ENCODE measurements at regions not wholly inside any gene's neighbourhood (a gene's known extent, or its start where the extent isn't known, plus 50 kb on each side); places are given as distances from the start of the nearest gene placed in this dataset.

DNA sequence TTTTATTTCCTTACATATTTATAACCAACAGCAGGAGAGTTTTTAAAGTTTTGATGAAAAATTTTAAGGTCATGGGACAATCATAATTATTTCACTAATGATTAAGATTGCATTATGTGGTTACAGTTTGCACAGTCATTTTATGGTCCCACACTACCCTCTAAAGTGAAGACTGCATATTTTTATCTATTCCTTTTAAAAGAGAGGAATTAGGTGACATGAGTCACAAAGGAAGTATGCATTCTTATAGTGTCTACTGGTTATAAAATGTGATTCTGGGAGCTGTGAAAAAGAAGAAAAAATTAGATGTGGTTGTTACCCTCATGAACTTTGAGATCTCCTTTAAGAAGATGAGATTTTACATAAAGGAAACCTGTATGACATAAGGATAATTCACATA lies 87.9 kb upstream of the GRIA1 start:
- Histone ChIP-seq H3K4me2 (ENCODE audit: control insufficient read depth, extremely low read depth, insufficient read depth, low read depth, low read length) (no peak overlapping the region), H3K4me1 (ENCODE audit: control insufficient read depth, extremely low read depth, insufficient read depth, low read length) (peaks cover 2% of the 10 kb centered on the region)
- no peak for FAIRE-seq

DNA sequence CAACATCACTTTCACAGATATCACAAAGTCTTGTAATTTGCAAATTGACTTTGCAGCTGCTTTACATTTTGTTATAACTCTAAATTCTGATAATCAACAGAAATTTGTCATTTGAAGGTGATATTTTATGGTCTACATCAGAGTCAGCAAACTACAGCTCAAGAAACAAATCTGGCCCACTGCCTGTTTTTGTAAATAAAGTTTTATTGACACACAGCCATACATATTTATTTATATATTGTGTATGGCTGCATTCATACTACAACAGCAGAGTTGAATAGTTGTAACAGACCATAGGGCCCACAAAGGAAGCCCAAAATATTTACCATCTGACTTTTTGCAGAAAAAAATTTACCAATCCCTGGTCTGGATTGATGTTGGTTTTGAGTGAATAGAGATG lies 87.0 kb upstream of the GRIA1 start:
- H3K27me3 ChIP-seq (ENCODE audit: control insufficient read depth, extremely low read depth, insufficient read depth, low read length), result no peaks in the 10 kb centered on the region
- no peaks in the 10 kb centered on the region for H3K9me1 ChIP-seq (ENCODE audit: control insufficient read depth, extremely low read depth, insufficient read depth, low read length)
- H3K36me3 ChIP-seq (ENCODE audit: control insufficient read depth in 2 of 2, extremely low read depth in 1 of 2, insufficient read depth in 2 of 2, low read length in 2 of 2), result no peaks in the 10 kb centered on the region
- no peak overlapping the region for H3K27ac ChIP-seq (ENCODE audit: control insufficient read depth, insufficient read depth, low read length)
- H3K9ac ChIP-seq (ENCODE audit: control insufficient read depth, extremely low read depth, insufficient read depth, low read length), result no peak overlapping the region
- H3K4me2 ChIP-seq (ENCODE audit: control insufficient read depth, extremely low read depth, insufficient read depth, low read depth, low read length), result no peak overlapping the region
- H3K79me2 ChIP-seq (ENCODE audit: control insufficient read depth, insufficient read depth, low read length), result no peaks in the 10 kb centered on the region
- no peaks in the 10 kb centered on the region for H3K9me3 ChIP-seq (ENCODE audit: control insufficient read depth, low read depth, low read length)
- no peak overlapping the region for H2AFZ ChIP-seq (ENCODE audit: control insufficient read depth, low read length)
- TF ChIP-seq, protein P1, sequence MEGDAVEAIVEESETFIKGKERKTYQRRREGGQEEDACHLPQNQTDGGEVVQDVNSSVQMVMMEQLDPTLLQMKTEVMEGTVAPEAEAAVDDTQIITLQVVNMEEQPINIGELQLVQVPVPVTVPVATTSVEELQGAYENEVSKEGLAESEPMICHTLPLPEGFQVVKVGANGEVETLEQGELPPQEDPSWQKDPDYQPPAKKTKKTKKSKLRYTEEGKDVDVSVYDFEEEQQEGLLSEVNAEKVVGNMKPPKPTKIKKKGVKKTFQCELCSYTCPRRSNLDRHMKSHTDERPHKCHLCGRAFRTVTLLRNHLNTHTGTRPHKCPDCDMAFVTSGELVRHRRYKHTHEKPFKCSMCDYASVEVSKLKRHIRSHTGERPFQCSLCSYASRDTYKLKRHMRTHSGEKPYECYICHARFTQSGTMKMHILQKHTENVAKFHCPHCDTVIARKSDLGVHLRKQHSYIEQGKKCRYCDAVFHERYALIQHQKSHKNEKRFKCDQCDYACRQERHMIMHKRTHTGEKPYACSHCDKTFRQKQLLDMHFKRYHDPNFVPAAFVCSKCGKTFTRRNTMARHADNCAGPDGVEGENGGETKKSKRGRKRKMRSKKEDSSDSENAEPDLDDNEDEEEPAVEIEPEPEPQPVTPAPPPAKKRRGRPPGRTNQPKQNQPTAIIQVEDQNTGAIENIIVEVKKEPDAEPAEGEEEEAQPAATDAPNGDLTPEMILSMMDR (optimal IDR thresholded peaks at IDR 0.05 in 1 of 3, IDR thresholded peaks at IDR 0.05 in 1 of 3, conservative IDR thresholded peaks at IDR 0.05 in 1 of 3; ENCODE audit: extremely low read depth in 1 of 3, insufficient read depth in 2 of 3, low read length in 3 of 3), result no peak
- no peak for TF ChIP-seq EZH2 (IDR thresholded peaks at IDR 0.05; ENCODE audit: low read length)
- FAIRE-seq (no peak), DNase-seq (ENCODE audit: low read depth, low spot score) (no peak)
- dilution Hi-C loops (cut with MboI; ENCODE audit: extremely low pct_ligation_motif_present, low sequenced_read_pairs), result no loop called here
- no peak overlapping the region for H3K4me3 ChIP-seq (ENCODE audit: control insufficient read depth in 2 of 3, extremely low read depth in 1 of 3, insufficient read depth in 2 of 3, low read depth in 1 of 3, low read length in 3 of 3)
- H4K20me1 ChIP-seq (ENCODE audit: control insufficient read depth, extremely low read depth, insufficient read depth, low read length), result no peaks in the 10 kb centered on the region
- peaks cover 2% of the 10 kb centered on the region for H3K4me1 ChIP-seq (ENCODE audit: control insufficient read depth, extremely low read depth, insufficient read depth, low read length)

More for the DNA sequence above, 87.9 kb upstream of the GRIA1 start:
- DNase-seq (ENCODE audit: low read depth, low spot score), result no peak
- Histone ChIP-seq H3K4me3 (ENCODE audit: control insufficient read depth in 2 of 3, extremely low read depth in 1 of 3, insufficient read depth in 2 of 3, low read depth in 1 of 3, low read length in 3 of 3) (no peak overlapping the region), H4K20me1 (ENCODE audit: control insufficient read depth, extremely low read depth, insufficient read depth, low read length) (no peaks in the 10 kb centered on the region), H3K27me3 (ENCODE audit: control insufficient read depth, extremely low read depth, insufficient read depth, low read length) (no peaks in the 10 kb centered on the region), H3K79me2 (ENCODE audit: control insufficient read depth, insufficient read depth, low read length) (no peaks in the 10 kb centered on the region), H2AFZ (ENCODE audit: control insufficient read depth, low read length) (no peak overlapping the region), H3K9me3 (ENCODE audit: control insufficient read depth, low read depth, low read length) (no peaks in the 10 kb centered on the region), H3K36me3 (ENCODE audit: control insufficient read depth in 2 of 2, extremely low read depth in 1 of 2, insufficient read depth in 2 of 2, low read length in 2 of 2) (no peaks in the 10 kb centered on the region), H3K27ac (ENCODE audit: control insufficient read depth, insufficient read depth, low read length) (no peak overlapping the region), H3K9ac (ENCODE audit: control insufficient read depth, extremely low read depth, insufficient read depth, low read length) (no peak overlapping the region), H3K9me1 (ENCODE audit: control insufficient read depth, extremely low read depth, insufficient read depth, low read length) (no peaks in the 10 kb centered on the region)
- no peak for TF ChIP-seq EZH2 (IDR thresholded peaks at IDR 0.05; ENCODE audit: low read length)
- TF ChIP-seq, protein P1 (optimal IDR thresholded peaks at IDR 0.05 in 1 of 3, IDR thresholded peaks at IDR 0.05 in 1 of 3, conservative IDR thresholded peaks at IDR 0.05 in 1 of 3; ENCODE audit: extremely low read depth in 1 of 3, insufficient read depth in 2 of 3, low read length in 3 of 3), result no peak
- dilution Hi-C loops (cut with MboI; ENCODE audit: extremely low pct_ligation_motif_present, low sequenced_read_pairs), result no loop called here
